K562 (cell line): ENCODE measurements at regions not wholly inside any gene's neighbourhood (a gene's known extent, or its start where the extent isn't known, plus 50 kb on each side); places are given as distances from the start of the nearest gene placed in this dataset.
A peak's percentile ranks its signal among the peaks of the same experiment; 100 is the strongest.
"Not testable (repeated sequence)": the region's sequence is repeated elsewhere in the genome, so short reads cannot be mapped to it uniquely, and the experiment has no call there.

Experiments
- ATAC-seq: fragments of 200-7000 bp; cut with Tn5 transposase; 3 replicates; pipeline ENCODE4 v1.9.1; 2020; ENCODE audit warnings: moderate library complexity
- BruUV-seq: library from RNA; stranded (reverse); fragments of 400-500 nt; replicated peaks from 2 replicates; lab custom pipeline; 2021; lab: Mats Ljungman, UMichigan
- CTCF ChIA-PET: fragments of 300-600 bp; formaldehyde crosslinking; extraction: SDS; loops from one replicate; lab custom pipeline; 2021; ENCODE audit warnings: low intra/inter-chr PET ratio; lab: Yijun Ruan, JAX
- POLR2A ChIA-PET: fragments of 300-600, 350-650 bp; sonication (Branson Sonifier 250); formaldehyde crosslinking; extraction: SDS; loops from one replicate; lab custom pipeline; 2021; ENCODE audit warnings: antibody characterized with exemption, inconsistent platforms; lab: Yijun Ruan, JAX
- DNase-seq, 4 experiments: peaks; one replicate each; pipeline versions ENCODE4 v3.0.0 to v3.0.0-alpha.2; 2011 to 2018; ENCODE audit warnings: low spot score in 3 of 4, mixed read lengths in 3 of 4; ENCODE audit errors: extremely low read depth in 1 of 4
- FAIRE-seq: peaks from 2 replicates; lab custom pipeline; 2011; peaks lifted over from hg19 to GRCh38; lab: Jason Lieb, UNC
- H2AFZ ChIP-seq: 2 replicates; pipeline ENCODE4 v1.6.0; 2011; ENCODE audit warnings: low read depth, low read length, control low read depth, inconsistent platforms
- H3K27ac ChIP-seq: fragments of 200-600 bp; 3 replicates; pipeline ENCODE4 v1.8.0; 2011; ENCODE audit warnings: low read depth, mild to moderate bottlenecking, control low read depth, inconsistent platforms, low read length, moderate library complexity, mixed read lengths; ENCODE audit errors: extremely low read depth
- H3K27me3 ChIP-seq, 2 experiments: fragments of 300-600 bp in 1 of 2; 2 replicates in 1 of 2; 3 replicates in 1 of 2; pipeline versions ENCODE4 v1.6.0 to v1.8.0; 2011; ENCODE audit warnings: inconsistent platforms in 2 of 2, low read length in 2 of 2, mild to moderate bottlenecking in 1 of 2, mixed read lengths in 1 of 2, moderate library complexity in 1 of 2; ENCODE audit not compliant: control insufficient read depth in 2 of 2, insufficient read depth in 2 of 2
- H3K36me3 ChIP-seq: fragments of 300-600 bp; 3 replicates; pipeline ENCODE4 v1.8.0; 2011; ENCODE audit warnings: mild to moderate bottlenecking, low read length, inconsistent platforms; ENCODE audit not compliant: control insufficient read depth, insufficient read depth
- H3K4me1 ChIP-seq, 2 experiments: fragments of 200-600 bp in 1 of 2; replicated peaks in 1 of 2; 2 replicates in 1 of 2; 3 replicates in 1 of 2; pipeline versions ENCODE4 v1.5.1 to v1.8.0; 2011; ENCODE audit warnings: inconsistent platforms in 2 of 2, low read length in 2 of 2, mild to moderate bottlenecking in 1 of 2, mixed read lengths in 1 of 2, moderate library complexity in 1 of 2; ENCODE audit not compliant: control insufficient read depth in 2 of 2, insufficient read depth in 2 of 2
- H3K4me2 ChIP-seq: 2 replicates; pipeline ENCODE4 v1.6.1; 2011; ENCODE audit warnings: low read length, control low read depth, inconsistent platforms, mixed read lengths; ENCODE audit not compliant: insufficient read depth
- H3K4me3 ChIP-seq: fragments of 200-600 bp; sonication (generic), shearing (Covaris generic); 2 replicates; pipeline ENCODE4 v1.5.1; 2016; ENCODE audit warnings: control low read depth, inconsistent platforms
- H3K79me2 ChIP-seq: fragments of 200-600 bp; 3 replicates; pipeline ENCODE4 v1.8.0; 2011; ENCODE audit warnings: low read length, inconsistent platforms; ENCODE audit not compliant: control insufficient read depth, insufficient read depth
- H3K9ac ChIP-seq, 2 experiments: 2 replicates each; pipeline versions ENCODE4 v1.6.0 to v1.6.1; 2011; ENCODE audit warnings: low read depth in 2 of 2, low read length in 2 of 2, control low read depth in 1 of 2, inconsistent platforms in 1 of 2, mild to moderate bottlenecking in 1 of 2, mixed read lengths in 1 of 2; ENCODE audit not compliant: insufficient read depth in 1 of 2
- H3K9me1 ChIP-seq: one replicate; pipeline ENCODE4 v1.6.0; 2011; ENCODE audit warnings: inconsistent platforms, mild to moderate bottlenecking, low read length, moderate library complexity; ENCODE audit not compliant: control insufficient read depth, insufficient read depth
- H3K9me3 ChIP-seq: replicated peaks from 2 replicates; pipeline ENCODE4 v1.5.1; 2011; ENCODE audit warnings: low read depth, low read length, inconsistent platforms; ENCODE audit not compliant: control insufficient read depth, insufficient read depth
- H4K20me1 ChIP-seq: replicated peaks from 2 replicates; pipeline ENCODE4 v1.6.1; 2011; ENCODE audit warnings: low read length, inconsistent platforms, mixed read lengths; ENCODE audit not compliant: control insufficient read depth, insufficient read depth
- MAFF ChIP-seq: IDR thresholded peaks from 2 replicates; pipeline ENCODE4 v1.6.1; 2012; ENCODE audit warnings: low read length, improper control_type of control experiment
- MYBL2 ChIP-seq, 2 experiments: fragments of 450-650 bp in 1 of 2; sonication (generic) in 1 of 2; formaldehyde crosslinking in 1 of 2; IDR thresholded peaks; 2 replicates each; pipeline versions ENCODE4 v1.6.1 to v1.8.1; 2017 to 2022; ENCODE audit warnings: borderline replicate concordance in 1 of 2, inconsistent platforms in 1 of 2, low read depth in 1 of 2, mild to moderate bottlenecking in 1 of 2, missing genetic modification reagents in 1 of 2, moderate library complexity in 1 of 2
- NFYB ChIP-seq: IDR thresholded peaks from 2 replicates; pipeline ENCODE4 v1.6.1; 2011; ENCODE audit warnings: mild to moderate bottlenecking, moderate library complexity; ENCODE audit not compliant: insufficient read length; ENCODE audit errors: extremely low read depth
- PHF8 ChIP-seq: fragments of 200-600 bp; sonication (generic); IDR thresholded peaks from 2 replicates; pipeline ENCODE4 v1.6.1; 2012; ENCODE audit warnings: mixed run types, mild to moderate bottlenecking, inconsistent platforms, low read length, moderate library complexity, borderline replicate concordance
- PTBP1 ChIP-seq: fragments of 200-400 bp; formaldehyde crosslinking; IDR thresholded peaks from 2 replicates; pipeline ENCODE4 v1.6.1; 2017; ENCODE audit warnings: low read depth, low read length
- SOX6 ChIP-seq: fragments of 450-650 bp; IDR thresholded peaks from 2 replicates; pipeline ENCODE4 v1.6.1; 2014; ENCODE audit warnings: mild to moderate bottlenecking
- TRIM24 ChIP-seq, 2 experiments: fragments of 450-650 bp; IDR thresholded peaks; 2 replicates each; pipeline ENCODE4 v1.6.1; 2016
- ZBTB17 ChIP-seq: fragments of 450-650 bp; formaldehyde crosslinking; IDR thresholded peaks from 2 replicates; pipeline ENCODE4 v1.4.0; 2020; ENCODE audit warnings: mild to moderate bottlenecking
- ZNF232 ChIP-seq: sonication (generic); formaldehyde crosslinking; IDR thresholded peaks from 2 replicates; pipeline ENCODE4 v1.8.0; 2022; ENCODE audit warnings: mild to moderate bottlenecking, missing genetic modification reagents
- ZNF347 ChIP-seq: fragments of 450-650 bp; formaldehyde crosslinking; IDR thresholded peaks from 2 replicates; pipeline ENCODE4 v1.4.0; 2020; ENCODE audit warnings: low read depth, mild to moderate bottlenecking, moderate library complexity
- ZNF717 ChIP-seq: fragments of 250-450 bp; sonication (Bioruptor Pico); IDR thresholded peaks from 2 replicates; pipeline ENCODE4 v1.5.0; 2021
- WGBS: fragments of 100-300 bp; shearing (Covaris generic); methylation state at CpG from one replicate; pipeline ENCODE4 v1.1.6; 2016; ENCODE audit warnings: low coverage, mixed read lengths; ENCODE audit not compliant: insufficient coverage; ENCODE audit errors: missing lambda C conversion rate; 5-methylcytosine and 5-hydroxymethylcytosine counted together
- in situ Hi-C: fragments of 300-500 bp; cut with MboI; formaldehyde crosslinking; loops from 4 replicates; pipeline ENCODE4 v1.15.0; 2018; ENCODE audit warnings: inconsistent platforms, mixed read lengths
- intact Hi-C: fragments of 100-400 bp; cut with micrococcal nuclease; formaldehyde crosslinking; loops from 2 replicates; pipeline ENCODE4 v1.14.2; 2022
- TF ChIP-seq, protein P1 (sequence below): sonication (generic); formaldehyde crosslinking; IDR thresholded peaks from 2 replicates; pipeline ENCODE4 v1.8.1; 2023; ENCODE audit warnings: mild to moderate bottlenecking, missing genetic modification reagents, moderate library complexity
- TF ChIP-seq, protein P2 (sequence below): IDR thresholded peaks from 3 replicates; pipeline ENCODE4 v1.6.1; 2011; ENCODE audit warnings: borderline replicate concordance, mild to moderate bottlenecking, moderate library complexity; ENCODE audit not compliant: insufficient read length; ENCODE audit errors: extremely low read depth

DNA sequence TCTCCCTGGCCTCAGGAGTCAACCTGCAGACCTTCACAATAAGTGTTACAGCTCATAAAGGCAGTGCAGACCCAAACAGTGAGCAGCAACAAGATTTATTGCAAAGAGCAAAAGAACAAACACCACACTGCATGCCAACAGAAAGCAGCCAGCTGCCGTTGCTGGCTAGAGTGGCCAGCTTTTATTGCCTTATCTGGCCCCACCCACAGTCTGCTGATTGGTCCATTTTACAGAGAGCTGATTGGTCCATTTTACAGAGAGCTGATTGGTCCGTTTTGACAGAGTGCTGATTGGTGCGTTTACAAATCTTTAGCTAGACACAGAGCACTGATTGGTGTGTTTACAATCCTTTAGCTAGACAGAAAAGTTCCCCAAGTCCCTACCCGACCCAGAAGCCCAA lies 885.9 kb upstream of the SPRY2 start:
- H3K4me1 ChIP-seq, BruUV-seq, intact Hi-C loops: not testable (repeated sequence)

DNA sequence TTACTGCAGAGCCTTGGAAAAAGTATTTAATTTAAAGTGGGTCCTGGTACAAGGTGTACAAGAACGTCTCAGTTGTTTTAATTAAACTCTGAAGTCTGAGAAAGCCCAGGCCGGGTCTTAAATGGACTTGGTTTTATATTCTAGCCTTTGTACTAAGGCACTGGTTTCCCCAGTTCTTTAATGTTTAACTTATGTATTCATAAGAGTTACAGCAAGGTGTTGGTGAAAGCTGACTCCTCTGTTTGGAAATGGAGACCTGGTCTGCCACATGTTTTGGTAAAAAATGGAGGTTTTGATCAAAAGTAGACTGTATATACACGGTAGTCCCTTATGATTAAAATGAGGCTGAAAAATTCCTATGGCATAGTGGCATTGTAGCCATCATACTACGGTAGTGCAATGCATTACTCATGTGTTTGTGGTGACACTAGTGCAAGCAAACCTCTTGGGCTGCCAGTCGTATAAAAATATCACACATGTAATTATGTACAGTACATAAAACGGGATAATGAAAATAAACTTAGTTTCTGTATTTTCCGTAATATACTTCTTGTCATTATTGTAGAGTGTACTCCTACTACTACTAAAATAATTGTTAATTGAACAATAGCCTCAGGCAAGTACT lies 883.4 kb upstream of the SPRY2 start:
- in situ Hi-C loops (no loop called here), intact Hi-C loops (no loop called here)
- CTCF ChIA-PET: no interaction called here
- Histone ChIP-seq H3K4me3 (no peak overlapping the region), H3K4me2 (no peak overlapping the region), H4K20me1 (no peaks in the 10 kb centered on the region), H3K27ac (no peak overlapping the region), H3K9me1 (no peaks in the 10 kb centered on the region), H3K36me3 (no peaks in the 10 kb centered on the region), H3K4me1 (no peaks in the 10 kb centered on the region), H3K9ac (no peak overlapping the region), H2AFZ (no peak overlapping the region), H3K27me3 (no peaks in the 10 kb centered on the region), H3K79me2 (no peaks in the 10 kb centered on the region), H3K9me3 (no peaks in the 10 kb centered on the region)
- no peak for ATAC-seq
- WGBS: 23% methylated on average over 4 of the region's 7 CpGs
- POLR2A ChIA-PET: no interaction called here
- FAIRE-seq: no peak
- BruUV-seq: no TSS peak
- DNase-seq: no peak
- no peak for TF ChIP-seq ZNF347 (CRISPR knock-in tag)
- TF ChIP-seq ZNF717 (CRISPR knock-in tag): no peak
- TF ChIP-seq MAFF: no peak
- TF ChIP-seq PHF8: no peak
- TF ChIP-seq TRIM24 (IDR thresholded peaks at IDR 0.05): no peak
- no peak for TF ChIP-seq ZNF232 (CRISPR knock-in tag)
- TF ChIP-seq PTBP1: no peak
- no peak for TF ChIP-seq MYBL2 (IDR thresholded peaks at IDR 0.05; ENCODE audit: low read depth)
- TF ChIP-seq MYBL2 (CRISPR knock-in tag; IDR thresholded peaks at IDR 0.05; ENCODE audit: borderline replicate concordance): no peak
- no peak for TF ChIP-seq SOX6
- TF ChIP-seq ZBTB17: no peak
- TF ChIP-seq, protein P1, sequence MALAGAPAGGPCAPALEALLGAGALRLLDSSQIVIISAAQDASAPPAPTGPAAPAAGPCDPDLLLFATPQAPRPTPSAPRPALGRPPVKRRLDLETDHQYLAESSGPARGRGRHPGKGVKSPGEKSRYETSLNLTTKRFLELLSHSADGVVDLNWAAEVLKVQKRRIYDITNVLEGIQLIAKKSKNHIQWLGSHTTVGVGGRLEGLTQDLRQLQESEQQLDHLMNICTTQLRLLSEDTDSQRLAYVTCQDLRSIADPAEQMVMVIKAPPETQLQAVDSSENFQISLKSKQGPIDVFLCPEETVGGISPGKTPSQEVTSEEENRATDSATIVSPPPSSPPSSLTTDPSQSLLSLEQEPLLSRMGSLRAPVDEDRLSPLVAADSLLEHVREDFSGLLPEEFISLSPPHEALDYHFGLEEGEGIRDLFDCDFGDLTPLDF (CRISPR knock-in tag): no peak
- TF ChIP-seq, protein P2, sequence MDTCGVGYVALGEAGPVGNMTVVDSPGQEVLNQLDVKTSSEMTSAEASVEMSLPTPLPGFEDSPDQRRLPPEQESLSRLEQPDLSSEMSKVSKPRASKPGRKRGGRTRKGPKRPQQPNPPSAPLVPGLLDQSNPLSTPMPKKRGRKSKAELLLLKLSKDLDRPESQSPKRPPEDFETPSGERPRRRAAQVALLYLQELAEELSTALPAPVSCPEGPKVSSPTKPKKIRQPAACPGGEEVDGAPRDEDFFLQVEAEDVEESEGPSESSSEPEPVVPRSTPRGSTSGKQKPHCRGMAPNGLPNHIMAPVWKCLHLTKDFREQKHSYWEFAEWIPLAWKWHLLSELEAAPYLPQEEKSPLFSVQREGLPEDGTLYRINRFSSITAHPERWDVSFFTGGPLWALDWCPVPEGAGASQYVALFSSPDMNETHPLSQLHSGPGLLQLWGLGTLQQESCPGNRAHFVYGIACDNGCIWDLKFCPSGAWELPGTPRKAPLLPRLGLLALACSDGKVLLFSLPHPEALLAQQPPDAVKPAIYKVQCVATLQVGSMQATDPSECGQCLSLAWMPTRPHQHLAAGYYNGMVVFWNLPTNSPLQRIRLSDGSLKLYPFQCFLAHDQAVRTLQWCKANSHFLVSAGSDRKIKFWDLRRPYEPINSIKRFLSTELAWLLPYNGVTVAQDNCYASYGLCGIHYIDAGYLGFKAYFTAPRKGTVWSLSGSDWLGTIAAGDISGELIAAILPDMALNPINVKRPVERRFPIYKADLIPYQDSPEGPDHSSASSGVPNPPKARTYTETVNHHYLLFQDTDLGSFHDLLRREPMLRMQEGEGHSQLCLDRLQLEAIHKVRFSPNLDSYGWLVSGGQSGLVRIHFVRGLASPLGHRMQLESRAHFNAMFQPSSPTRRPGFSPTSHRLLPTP: no peak

More for the DNA sequence above, 885.9 kb upstream of the SPRY2 start:
- POLR2A ChIA-PET: not testable (repeated sequence)
- TF ChIP-seq NFYB: peak; percentile 52
- TF ChIP-seq, all 486 proteins: peak for 1; not testable (repeated sequence) for 485
- H3K9ac ChIP-seq, H3K4me3 ChIP-seq, H3K9me3 ChIP-seq, H4K20me1 ChIP-seq, H3K36me3 ChIP-seq, H3K9me1 ChIP-seq, H3K27me3 ChIP-seq, CTCF ChIA-PET, H3K4me2 ChIP-seq, H3K79me2 ChIP-seq, in situ Hi-C loops, DNase-seq, H2AFZ ChIP-seq, FAIRE-seq, H3K27ac ChIP-seq, ATAC-seq: not testable (repeated sequence)
- 38% methylated on average over 2 of the region's 4 CpGs for WGBS
